HG03064 (cell line): ENCODE measurements at regions not wholly inside any gene's neighbourhood (a gene's known extent, or its start where the extent isn't known, plus 50 kb on each side); places are given as distances from the start of the nearest gene placed in this dataset.

ENCODE experiments used
- ATAC-seq: cut with Tn5 transposase; IDR thresholded peaks from one replicate; pipeline ENCODE4 v1.9.1; 2021; ENCODE audit warnings: low read depth; ENCODE audit not compliant: unreplicated experiment

DNA sequence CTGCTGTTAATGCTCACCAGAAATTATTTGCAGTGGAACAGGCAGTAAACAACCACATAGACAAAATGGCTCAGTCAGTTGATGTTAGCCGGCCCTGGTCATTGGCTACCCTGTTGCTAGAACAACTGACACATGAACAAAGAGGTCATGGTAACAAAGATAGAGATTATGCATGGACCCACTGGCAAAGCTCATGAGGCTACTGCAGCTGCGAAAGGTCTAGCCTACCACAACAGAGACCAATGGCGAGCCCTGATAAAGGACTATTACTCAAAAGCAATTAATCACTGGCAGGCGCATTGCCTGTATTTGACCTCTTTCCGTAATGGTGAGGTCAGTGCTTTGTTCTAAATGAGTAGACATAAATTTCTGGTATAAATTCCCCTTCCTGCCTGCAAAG, 474.2 kb downstream of the DSC3 start:
- no peak for ATAC-seq

DNA sequence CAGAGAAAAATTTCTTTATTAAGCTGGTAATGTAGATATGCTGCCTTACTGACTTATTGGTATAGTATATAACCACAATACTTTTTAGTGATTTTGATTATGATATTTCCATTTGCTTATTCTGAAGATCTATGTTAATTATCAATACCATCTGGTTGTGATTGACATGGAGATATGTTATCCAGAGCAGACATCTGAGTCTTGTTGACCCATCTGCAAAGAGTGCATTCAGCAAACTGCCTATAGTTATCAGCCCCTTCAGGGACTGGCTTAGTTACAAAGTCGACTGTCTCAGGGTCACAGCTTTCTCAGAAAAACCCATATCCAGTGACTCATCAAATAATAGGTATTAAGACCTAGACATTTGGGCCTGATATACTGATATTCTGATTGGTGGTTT, 475.7 kb downstream of the DSC3 start:
- no peak for ATAC-seq

DNA sequence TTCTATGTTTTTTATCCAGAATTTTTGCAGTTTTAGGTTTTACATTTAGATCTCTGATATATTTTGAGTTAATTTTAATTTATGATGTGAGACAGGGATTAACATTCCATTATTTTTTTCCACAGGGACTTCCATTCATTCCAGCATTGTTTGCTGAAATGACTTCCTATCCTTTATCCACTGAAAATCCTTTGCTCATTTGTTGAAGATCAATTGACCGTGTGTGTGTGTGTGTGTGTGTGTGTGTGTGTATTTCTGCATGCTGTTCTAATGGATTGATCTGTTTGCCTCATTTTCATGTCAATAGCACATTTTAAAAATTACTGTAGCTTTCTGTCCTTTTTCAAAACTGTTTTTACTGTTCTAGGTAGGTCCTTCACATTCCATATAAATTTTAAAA, 480.3 kb downstream of the DSC3 start:
- ATAC-seq, result no peak

DNA sequence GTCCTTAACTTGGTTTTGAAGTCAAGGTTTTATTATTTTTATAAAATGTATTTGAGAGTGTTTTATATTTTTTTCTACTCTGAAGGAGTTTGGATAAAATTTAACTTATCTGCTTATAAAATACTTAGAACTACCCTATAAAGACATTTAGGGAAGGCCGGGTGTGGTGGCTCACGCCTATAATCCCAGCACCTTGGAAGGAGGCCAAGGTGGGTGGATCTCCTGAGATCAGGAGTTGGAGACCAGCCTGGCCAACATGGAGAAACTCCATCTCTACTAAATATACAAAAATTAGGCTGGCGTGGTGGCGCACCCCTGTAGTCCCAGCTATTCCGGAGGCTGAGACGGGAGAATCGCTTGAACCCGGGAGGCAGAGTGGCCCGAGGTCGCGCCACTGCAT, 486.4 kb downstream of the DSC3 start:
- no peak for ATAC-seq

DNA sequence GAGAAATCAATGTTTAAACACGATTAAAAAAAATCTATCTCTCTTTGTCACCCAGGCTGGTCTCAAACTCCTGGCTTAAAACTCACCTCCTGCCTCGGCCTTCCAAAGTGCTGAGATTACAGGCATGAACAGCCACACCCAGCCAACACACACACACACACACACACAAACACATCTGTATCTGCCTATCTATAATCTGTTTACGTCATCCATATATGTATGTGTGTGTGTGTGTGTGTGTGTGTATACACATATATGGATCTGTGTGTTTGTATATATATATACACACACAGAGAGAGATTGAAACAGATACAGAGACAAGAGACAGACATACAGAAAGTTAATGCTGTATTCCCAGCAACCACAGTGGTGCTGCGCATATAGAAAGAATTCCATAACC, 497.1 kb downstream of the DSC3 start:
- ATAC-seq, result no peak

DNA sequence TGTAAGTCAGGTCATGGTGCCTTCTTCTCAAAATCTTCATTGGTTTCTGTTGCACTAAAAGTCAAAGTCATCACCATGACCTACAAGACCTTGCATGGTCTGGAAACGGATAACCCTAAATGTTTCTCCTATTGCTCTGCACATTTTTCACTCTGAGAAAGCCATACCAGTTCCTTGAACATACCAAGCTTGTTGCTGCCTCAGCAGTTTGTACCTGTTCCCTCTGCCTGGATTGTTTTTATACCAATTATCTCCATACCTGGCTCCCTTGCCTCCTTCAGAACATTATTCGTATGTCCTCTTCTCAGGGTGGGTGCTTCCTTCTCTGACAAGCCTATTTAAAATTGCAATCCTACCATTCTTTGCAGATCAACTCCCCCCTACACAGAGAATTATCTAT, 498.4 kb downstream of the DSC3 start:
- no peak for ATAC-seq

DNA sequence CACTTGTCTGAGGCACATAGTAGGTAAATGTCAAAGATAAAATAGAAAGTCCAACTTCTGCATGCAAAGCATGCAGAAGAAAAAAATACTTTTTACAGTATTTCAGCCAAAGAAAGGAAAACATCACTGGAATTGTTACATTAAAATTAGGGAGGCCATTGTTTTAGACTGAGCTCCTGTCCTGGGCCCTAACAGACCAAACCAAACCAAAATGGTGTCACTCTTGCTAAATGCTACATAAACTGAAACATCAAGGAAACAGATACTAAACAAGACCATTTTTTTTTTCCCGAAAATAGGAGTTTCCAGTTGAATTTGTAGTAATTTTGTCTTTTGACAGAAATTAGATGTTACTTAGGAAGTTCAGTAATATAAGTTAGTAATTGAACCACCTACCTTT, 508.8 kb downstream of the DSC3 start:
- ATAC-seq, result no peak

DNA sequence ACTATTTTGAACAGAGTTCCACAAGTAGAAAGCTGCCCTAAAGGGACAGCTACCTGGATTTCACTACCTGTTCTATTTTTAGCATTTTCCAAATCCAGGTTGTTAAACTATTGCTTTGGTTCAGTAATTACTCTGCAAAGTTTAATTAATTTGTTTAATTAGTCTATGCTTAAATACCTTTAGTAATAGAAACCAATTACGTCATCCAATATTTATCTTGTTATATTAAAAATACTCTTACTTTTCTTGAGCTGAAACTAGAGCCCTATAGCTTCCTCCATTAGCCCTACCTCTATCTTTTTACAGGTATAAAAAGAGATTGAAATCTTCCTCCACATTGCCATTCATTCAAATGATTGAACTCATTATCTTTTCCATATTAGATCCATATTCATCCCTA, 514.6 kb downstream of the DSC3 start:
- no peak for ATAC-seq

DNA sequence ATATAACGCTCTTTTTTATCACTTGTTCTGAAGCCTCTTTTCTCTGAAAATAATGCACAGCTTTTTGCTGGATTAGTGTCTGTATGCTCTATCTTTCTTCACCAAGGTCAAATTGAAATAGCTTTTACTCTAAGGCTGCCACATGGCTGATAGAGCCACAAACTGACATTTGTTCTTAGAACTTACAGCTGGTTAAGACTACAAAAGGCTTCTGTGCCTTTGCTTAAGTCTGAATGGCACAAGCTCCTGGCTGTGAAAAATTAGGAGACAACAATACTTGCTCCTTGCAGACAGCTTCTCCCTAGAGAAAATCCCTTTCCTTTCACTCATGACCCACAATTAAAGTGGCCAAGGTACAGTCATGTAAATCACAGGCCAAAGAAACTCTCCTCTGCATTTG, 515.3 kb downstream of the DSC3 start:
- ATAC-seq, result no peak

DNA sequence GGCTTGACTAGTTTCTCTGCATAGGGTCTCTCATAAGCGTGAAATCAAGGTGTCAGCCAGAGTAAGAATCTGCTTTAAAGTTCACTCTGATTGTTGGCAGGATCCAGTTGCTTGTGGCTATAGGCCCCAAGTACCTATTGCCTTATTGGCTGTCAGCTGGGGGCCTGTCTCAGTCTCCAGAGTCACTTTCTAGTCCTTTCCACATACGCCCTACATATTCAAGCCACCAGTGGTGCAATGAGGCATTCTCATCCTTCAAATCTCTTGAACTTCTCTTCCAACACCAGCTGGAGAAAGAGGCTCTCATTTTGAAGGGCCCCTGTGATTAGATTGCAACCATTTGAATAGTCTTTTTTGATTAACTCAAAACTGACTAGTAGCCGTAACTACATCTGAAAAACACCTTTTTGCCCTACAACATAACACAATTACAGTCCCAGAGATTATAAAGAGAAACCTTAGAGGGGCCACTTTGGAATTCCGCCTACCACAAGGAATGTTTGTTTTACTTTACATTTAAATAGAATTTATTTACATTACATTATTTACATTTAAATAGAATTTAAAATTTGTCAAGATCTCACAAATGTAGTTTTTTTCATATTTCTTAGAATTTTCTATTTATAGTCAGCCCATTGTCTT, 520.1 kb downstream of the DSC3 start:
- ATAC-seq, result no peak

DNA sequence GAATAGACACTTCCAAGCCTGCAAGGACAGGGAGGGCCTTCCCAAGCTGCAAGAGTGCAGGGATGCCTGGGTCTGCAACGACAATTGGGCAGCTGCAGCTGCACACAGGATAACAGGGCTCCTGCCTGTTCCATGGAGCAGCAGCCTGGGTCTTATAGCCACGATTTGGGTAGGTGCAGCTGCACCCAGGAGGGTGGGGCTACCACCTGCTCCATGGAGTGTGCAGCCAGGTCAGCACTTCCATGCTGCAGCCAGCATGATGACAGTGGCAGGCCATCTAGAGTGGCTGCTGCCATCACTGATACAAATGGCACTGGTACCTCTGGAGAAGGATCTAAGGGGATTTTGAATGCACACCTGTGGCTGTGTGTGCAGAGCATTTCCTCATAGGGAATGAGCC, 528.5 kb downstream of the DSC3 start:
- ATAC-seq, result no peak

DNA sequence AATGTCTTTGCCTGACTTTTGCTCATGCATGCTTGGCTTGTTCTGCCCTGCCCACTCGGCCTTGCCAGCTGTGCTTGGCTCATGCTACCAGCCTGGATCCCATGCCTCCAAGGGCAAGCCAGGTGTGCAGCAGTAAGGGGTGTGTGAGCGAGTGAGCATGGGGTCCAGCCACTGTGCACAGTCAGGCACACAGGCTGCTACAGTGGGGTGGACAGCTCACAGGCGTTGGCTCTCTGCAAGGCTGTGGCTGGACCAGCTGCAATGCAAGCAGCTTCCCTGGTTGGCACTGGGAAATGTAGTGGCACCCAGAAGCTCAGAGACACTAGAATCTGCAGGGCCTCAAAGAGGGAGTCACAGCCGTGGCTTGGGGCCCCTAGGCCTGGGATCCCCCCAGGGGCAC, 529.7 kb downstream of the DSC3 start:
- ATAC-seq, result no peak

DNA sequence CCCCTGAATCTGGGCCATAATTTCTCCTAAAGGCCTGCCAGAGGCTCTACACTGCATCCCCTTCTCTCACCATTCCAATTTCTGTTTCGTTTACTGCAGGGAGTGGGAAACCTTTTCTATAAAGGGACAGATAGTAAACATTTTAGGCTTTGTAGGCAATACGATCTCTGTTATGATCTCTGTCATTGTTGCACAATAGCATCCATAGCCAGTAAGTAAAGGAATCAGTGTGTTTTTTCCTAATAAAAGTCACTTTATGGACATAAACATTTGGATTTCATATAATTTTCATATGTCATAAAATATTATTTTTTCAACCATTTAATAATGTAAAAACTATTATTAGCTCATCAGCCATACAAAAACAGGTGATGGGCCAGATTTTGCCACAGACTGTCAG, 531.7 kb downstream of the DSC3 start:
- ATAC-seq, result no peak

DNA sequence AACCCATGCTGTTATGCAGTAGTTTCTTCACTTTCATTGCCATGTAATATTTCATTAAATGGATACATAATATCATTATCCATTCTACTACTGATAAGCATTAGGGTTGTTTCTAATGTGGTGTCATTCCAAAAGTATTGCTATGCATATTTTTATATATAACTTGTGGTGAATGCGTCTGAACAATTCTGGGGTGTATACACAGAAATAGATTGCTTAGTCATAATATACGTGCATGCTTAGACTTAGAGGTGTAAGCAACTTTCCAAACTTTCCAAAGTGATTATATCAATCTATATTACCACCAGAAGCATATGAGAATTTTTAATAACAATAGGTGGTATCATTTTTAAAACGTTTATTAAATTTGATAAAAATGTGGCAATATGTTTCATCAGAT, 540.9 kb downstream of the DSC3 start:
- no peak for ATAC-seq

DNA sequence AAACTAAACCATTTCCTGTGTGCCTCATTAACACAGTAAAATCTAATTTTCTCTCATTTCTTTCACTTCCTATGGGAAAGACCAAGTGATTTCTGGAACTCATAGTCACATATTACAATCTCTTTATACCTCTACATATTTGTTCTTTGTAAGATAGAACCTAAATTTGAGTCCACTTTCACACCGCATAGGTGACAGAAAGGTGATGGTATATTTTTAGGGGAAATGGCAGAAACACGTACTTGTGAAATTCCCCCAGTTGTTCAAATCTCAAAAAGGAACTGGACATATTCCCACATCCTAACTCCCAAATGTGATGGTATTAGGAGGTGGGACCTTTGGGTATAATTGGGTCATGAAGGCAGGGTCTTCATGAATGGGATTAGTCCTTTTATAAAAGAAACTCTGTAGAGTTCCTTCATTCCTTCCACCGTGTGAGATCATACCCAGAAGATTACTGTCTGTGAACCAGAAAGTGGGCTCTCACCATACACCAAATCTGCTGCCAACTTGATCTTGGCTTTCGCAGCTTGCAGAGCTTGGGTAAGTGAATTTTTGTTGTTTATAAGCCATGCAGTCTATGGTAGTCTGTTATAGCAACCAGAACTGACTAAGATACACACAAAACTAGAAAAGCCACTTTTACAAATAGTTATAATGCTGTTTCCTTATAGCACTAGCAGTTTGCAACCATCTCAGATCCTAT, 542.1 kb downstream of the DSC3 start:
- no peak for ATAC-seq

DNA sequence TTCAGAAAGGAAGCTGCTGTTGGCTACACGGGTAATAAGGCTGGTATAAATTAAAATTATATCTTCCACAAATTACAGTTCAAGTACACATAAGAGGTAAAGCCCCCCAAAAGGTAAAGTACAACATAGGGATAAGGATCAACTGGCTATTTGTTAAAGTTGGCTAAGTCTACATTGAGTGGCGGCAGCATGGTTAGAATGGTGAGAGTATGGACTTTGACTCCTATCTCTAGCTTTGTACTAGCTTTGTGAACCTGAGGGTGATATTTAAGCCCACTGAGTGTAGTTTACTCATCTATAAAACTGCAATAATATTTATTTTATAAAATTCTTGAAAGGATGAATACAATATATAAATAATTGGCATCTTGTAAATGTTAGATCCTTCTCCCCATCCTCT, 542.8 kb downstream of the DSC3 start:
- no peak for ATAC-seq

DNA sequence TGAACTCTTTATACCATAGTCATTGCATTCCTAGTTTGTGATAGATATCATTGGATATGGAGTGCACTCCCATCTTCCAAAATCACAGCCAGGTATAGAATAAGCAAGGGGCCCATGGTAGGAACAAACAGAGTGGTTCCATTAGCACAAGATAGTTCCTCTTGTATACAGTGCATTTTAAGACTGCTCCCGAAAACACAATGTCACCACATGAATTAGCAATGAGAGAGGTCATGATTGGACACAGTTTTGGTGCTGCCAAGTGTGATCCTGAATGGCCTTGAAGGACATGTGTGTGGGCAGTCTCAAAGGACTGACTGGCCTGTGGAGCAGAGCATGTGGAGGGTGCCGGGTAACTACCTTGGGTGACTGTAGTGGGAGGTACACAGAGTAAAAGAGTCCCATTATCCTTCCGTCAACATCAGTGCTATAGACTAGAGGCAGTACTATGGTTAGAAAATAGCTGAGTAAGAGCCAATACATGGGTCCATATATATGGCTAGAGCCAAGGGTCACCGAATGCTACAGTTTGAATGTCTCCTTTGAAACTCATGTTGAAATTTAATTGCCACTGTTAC, 549.9 kb downstream of the DSC3 start:
- ATAC-seq, result no peak

DNA sequence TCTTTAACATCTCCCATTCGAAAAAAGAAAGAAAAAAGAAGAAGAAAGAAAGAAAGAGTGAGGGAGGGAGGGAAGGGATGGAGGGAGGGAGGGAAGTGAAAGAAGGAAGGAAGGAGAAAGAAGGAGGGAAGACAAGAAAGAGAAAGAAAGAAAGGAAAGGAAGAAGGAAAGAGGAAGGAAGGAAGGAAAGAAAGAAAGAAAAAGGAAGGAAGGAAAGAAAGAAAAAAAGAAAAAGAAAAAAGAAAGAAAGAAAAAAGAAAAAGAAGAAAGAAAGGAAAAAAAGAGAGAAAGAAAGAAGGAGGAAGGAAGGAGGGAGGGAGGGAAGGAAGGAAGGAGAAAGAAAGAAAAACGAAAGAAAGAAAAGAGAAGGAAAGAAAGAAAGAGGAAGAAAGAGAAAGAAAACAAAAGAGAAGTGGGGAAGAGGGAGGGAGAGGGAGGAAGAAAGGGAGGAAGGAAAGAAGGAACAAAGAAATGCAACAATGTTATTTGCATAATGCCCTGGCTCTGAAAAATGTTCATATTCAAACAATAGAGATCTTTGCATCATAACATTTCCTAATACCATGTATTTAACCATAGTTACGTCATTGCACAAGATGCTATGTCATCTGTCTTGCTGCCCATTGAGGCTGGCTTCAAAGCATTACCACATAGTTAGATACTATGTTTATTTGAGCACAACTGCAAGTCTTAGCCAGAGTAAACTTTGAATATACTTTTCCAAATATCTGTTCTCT, 550.6 kb downstream of the DSC3 start:
- ATAC-seq, result no peak

DNA sequence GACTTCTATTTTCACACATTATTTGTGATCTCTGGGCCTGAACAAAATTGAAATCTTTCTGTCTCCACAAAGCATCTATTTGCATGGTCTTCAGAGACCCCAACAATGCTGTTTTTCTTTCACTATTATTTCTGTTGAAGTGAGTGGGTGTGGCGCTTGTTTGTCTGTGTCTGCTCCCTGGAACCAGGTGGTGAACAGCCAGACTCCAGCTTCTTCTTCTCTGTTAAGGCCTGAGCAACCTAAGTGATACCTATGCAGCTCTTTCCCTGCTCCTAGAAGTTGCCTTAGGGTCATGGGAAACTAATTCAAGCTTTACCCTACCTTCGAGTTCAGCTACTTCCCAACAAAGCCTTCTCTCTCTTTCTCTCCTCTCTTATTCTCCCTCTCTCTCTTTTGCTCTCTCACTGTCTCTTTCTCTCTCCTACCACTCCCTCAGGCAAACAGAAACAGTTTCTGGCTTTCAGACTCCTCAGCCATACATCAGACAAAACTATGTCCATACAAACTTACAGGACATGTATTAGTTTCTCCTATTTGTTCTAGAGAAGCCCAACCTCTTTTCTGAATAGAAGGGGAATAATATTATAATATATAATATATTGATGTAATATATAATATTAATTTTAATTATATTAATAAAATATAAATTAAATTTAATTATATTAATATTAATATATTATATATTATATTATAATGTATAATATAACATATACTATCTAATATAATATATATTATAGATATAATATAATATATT, 552.5 kb downstream of the DSC3 start:
- ATAC-seq, result no peak

DNA sequence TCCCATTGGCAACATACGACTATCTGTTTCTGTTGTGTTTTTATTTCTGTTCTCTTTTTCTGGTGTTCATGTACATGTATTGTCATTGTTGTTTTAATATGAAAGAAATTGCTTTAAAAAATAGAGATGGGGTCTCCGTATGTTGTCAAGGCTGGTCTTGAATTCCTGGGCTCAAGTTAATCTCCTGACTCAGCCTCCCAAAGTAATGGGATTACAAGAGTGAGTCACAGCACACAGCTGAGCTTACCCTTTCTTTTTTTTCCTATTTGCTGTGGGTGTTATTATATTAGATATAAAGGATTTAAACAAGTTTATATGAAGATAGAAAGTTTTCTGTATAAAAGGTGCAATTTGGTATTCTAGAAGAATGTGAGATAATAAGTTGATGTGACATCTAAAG, 554.6 kb downstream of the DSC3 start:
- ATAC-seq, result no peak

DNA sequence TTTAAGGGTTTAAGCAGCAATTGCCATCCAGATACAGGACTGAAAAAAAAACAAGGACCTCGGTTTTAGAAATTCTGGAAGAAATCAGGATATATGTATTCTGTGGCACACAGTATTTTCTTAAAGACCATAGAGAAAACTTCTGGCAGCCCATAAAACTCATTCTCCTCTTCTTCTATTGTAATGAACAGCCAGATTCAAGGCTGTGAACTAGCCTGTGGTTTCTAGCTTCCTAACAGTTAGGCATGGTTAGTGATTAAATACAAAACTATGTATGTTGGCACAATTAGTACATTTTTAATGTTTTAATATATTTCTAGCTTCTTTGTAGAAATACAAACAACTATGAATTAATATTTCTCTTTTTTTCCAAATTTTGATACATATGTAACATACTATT, 555.7 kb downstream of the DSC3 start:
- no peak for ATAC-seq
